ENCODE measurements at regions not wholly inside any gene's neighbourhood (a gene's known extent, or its start where the extent isn't known, plus 50 kb on each side); places are given as distances from the start of the nearest gene placed in this dataset.
"Not testable (repeated sequence)": the region's sequence is repeated elsewhere in the genome, so short reads cannot be mapped to it uniquely, and the experiment has no call there.

GRCh38 chr7:20083781-20084180 lies 133.4 kb downstream of the MACC1 start:
- Histone ChIP-seq H3K4me1 (ENCODE audit: control insufficient read depth in 1 of 2, extremely low read depth in 1 of 2, insufficient read depth in 2 of 2, low read length in 2 of 2) (no peaks in the 10 kb centered on the region), H3K27me3 (replicated peaks in 1 of 2; ENCODE audit: control insufficient read depth in 2 of 2, extremely low read depth in 1 of 2, insufficient read depth in 2 of 2, low read length in 1 of 2) (no peaks in the 10 kb centered on the region), H3K27ac (ENCODE audit: low read length) (no peak overlapping the region), H3K36me3 (ENCODE audit: control insufficient read depth in 2 of 2, extremely low read depth in 1 of 2, insufficient read depth in 1 of 2, low read length in 1 of 2) (no peaks in the 10 kb centered on the region), H3K9me3 (no peaks in the 10 kb centered on the region), H3K4me3 (ENCODE audit: control insufficient read depth in 1 of 2, extremely low read depth in 1 of 2, low read length in 1 of 2) (no peak overlapping the region)
- peaks cover 0 to 7% (median 0%) of the 10 kb centered on the region in 3 donors for H3K9me3 Mint-ChIP-seq
- no peaks in the 10 kb centered on the region for H3K4me1 Mint-ChIP-seq
- no peaks in the 10 kb centered on the region for H3K36me3 Mint-ChIP-seq
- 71% methylated on average over 1 of the region's 1 CpG for WGBS (ENCODE audit: insufficient coverage)
- H3K4me3 Mint-ChIP-seq: no peak overlapping the region
- no peaks in the 10 kb centered on the region for H3K27me3 Mint-ChIP-seq
- CTCF ChIA-PET: no interaction called here
- H3K27ac Mint-ChIP-seq: no peak overlapping the region
- DNase-seq: no peak
- POLR2A ChIA-PET: no interaction called here
- ATAC-seq (replicated peaks in 1 of 4): no peak

DNA sequence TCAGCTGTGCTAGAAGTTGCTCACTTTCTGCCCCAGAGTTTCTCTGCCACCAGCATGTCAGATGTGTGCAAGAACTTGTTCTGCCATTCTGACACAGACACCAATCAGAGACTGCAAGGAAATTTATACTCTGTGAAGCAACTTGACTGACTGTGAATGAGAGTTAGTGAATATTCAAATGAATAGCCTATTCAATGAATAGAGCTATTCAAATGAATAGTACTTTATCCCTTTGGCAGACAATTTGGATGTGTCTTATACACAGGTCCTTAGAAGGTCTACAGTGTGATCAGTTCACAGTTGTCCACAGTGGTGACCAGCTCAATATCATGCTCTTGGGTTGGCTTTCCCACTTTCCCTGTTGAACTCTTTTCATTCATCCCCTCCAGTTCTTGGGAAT lies 138.1 kb downstream of the MACC1 start:
- ChIA-PET POLR2A (no interaction called here), CTCF (interaction anchor here in 1 of 2 donors (0.5 kb wide), 1 partner anchor 23 kb away, joined by 3 read pairs; no protein-coding TSS in a partner anchor)
- Histone ChIP-seq H3K27ac (ENCODE audit: low read length) (no peak overlapping the region), H3K27me3 (replicated peaks in 1 of 2; ENCODE audit: control insufficient read depth in 2 of 2, extremely low read depth in 1 of 2, insufficient read depth in 2 of 2, low read length in 1 of 2) (no peaks in the 10 kb centered on the region), H3K36me3 (ENCODE audit: control insufficient read depth in 2 of 2, extremely low read depth in 1 of 2, insufficient read depth in 1 of 2, low read length in 1 of 2) (no peaks in the 10 kb centered on the region), H3K4me3 (ENCODE audit: control insufficient read depth in 1 of 2, extremely low read depth in 1 of 2, low read length in 1 of 2) (no peak overlapping the region), H3K9me3 (no peaks in the 10 kb centered on the region), H3K4me1 (ENCODE audit: control insufficient read depth in 1 of 2, extremely low read depth in 1 of 2, insufficient read depth in 2 of 2, low read length in 2 of 2) (no peaks in the 10 kb centered on the region)
- ATAC-seq (replicated peaks in 1 of 4) (no peak), DNase-seq (no peak)
- H3K4me1 Mint-ChIP-seq: no peaks in the 10 kb centered on the region
- no peaks in the 10 kb centered on the region for H3K36me3 Mint-ChIP-seq
- no peak overlapping the region for H3K27ac Mint-ChIP-seq
- peaks cover 0 to 4% (median 0%) of the 10 kb centered on the region in 3 donors for H3K9me3 Mint-ChIP-seq
- H3K4me3 Mint-ChIP-seq: no peak overlapping the region
- no peaks in the 10 kb centered on the region for H3K27me3 Mint-ChIP-seq

GRCh38 chr7:20076835-20077234 lies 140.3 kb downstream of the MACC1 start:
- no CpG with 5 or more reads among the region's 2 CpGs for WGBS (ENCODE audit: insufficient coverage)
- no peak overlapping the region for H3K4me3 Mint-ChIP-seq

DNA sequence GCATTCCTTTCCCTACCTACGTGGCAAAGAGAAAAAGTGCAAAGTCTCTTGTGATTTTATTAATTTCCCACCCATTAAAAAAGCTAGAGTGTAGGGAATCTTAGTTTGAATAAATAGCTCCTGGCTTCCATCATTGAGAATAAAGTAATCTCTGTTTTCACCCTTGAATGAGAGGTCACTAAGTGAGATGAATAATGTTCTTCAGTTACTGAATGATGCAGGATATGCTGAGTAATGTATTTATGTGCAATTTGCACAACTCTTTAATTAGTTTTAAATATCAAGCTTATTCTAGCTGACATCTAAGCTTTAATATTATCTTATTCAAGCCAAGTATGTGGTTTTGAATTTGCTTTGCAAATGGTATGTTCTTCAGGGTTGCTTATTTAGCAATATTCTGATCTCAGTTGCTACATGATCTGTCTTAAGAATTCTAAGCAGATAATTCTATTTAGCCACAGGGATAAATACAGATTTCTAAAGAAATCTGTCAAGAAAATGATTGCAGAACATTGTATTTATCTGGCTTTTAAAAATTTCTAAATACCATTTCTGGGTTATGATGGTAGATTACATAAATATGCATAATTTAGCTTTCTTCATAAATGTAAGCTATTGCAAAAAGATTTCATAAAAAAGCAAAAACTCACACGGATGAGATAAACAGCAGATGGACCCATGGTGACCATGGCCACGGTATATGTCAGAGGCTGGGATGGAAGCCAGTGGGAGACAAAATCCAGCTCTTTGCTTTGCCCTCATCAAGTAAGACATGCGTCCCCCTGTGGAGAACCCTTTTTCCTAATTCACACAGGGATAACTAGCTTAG lies 141.0 kb downstream of the MACC1 start:
- Histone ChIP-seq H3K27ac (ENCODE audit: low read length) (no peak overlapping the region), H3K9me3 (no peaks in the 10 kb centered on the region), H3K4me3 (ENCODE audit: control insufficient read depth in 1 of 2, extremely low read depth in 1 of 2, low read length in 1 of 2) (no peak overlapping the region), H3K27me3 (replicated peaks in 1 of 2; ENCODE audit: control insufficient read depth in 2 of 2, extremely low read depth in 1 of 2, insufficient read depth in 2 of 2, low read length in 1 of 2) (no peaks in the 10 kb centered on the region), H3K4me1 (ENCODE audit: control insufficient read depth in 1 of 2, extremely low read depth in 1 of 2, insufficient read depth in 2 of 2, low read length in 2 of 2) (no peaks in the 10 kb centered on the region), H3K36me3 (ENCODE audit: control insufficient read depth in 2 of 2, extremely low read depth in 1 of 2, insufficient read depth in 1 of 2, low read length in 1 of 2) (no peaks in the 10 kb centered on the region)
- no peak for DNase-seq
- no peak for ATAC-seq (replicated peaks in 1 of 4)
- Mint-ChIP-seq H3K36me3 (no peaks in the 10 kb centered on the region), H3K4me3 (no peak overlapping the region), H3K27ac (no peak overlapping the region), H3K4me1 (no peaks in the 10 kb centered on the region), H3K9me3 (peaks cover 0 to 5% (median 0%) of the 10 kb centered on the region in 3 donors), H3K27me3 (no peaks in the 10 kb centered on the region)
- POLR2A ChIA-PET: no interaction called here
- CTCF ChIA-PET: no interaction called here
- WGBS (ENCODE audit: insufficient coverage): 90% methylated on average over 2 of the region's 4 CpGs

More at GRCh38 chr7:20076835-20077234, 140.3 kb downstream of the MACC1 start:
- H3K9me3 Mint-ChIP-seq: peaks cover 0 to 5% (median 0%) of the 10 kb centered on the region in 3 donors
- H3K9me3 ChIP-seq: no peaks in the 10 kb centered on the region
- CTCF ChIA-PET: no interaction called here
- H3K36me3 Mint-ChIP-seq: no peaks in the 10 kb centered on the region
- POLR2A ChIA-PET: no interaction called here
- H3K27me3 ChIP-seq (replicated peaks in 1 of 2; ENCODE audit: control insufficient read depth in 2 of 2, extremely low read depth in 1 of 2, insufficient read depth in 2 of 2, low read length in 1 of 2): no peaks in the 10 kb centered on the region
- no peaks in the 10 kb centered on the region for H3K4me1 Mint-ChIP-seq
- H3K36me3 ChIP-seq (ENCODE audit: control insufficient read depth in 2 of 2, extremely low read depth in 1 of 2, insufficient read depth in 1 of 2, low read length in 1 of 2): no peaks in the 10 kb centered on the region
- H3K4me3 ChIP-seq (ENCODE audit: control insufficient read depth in 1 of 2, extremely low read depth in 1 of 2, low read length in 1 of 2): no peak overlapping the region
- DNase-seq (no peak), ATAC-seq (replicated peaks in 1 of 4) (no peak)
- H3K27me3 Mint-ChIP-seq: no peaks in the 10 kb centered on the region
- H3K27ac ChIP-seq (ENCODE audit: low read length): no peak overlapping the region
- H3K27ac Mint-ChIP-seq: no peak overlapping the region
- no peaks in the 10 kb centered on the region for H3K4me1 ChIP-seq (ENCODE audit: control insufficient read depth in 1 of 2, extremely low read depth in 1 of 2, insufficient read depth in 2 of 2, low read length in 2 of 2)

DNA sequence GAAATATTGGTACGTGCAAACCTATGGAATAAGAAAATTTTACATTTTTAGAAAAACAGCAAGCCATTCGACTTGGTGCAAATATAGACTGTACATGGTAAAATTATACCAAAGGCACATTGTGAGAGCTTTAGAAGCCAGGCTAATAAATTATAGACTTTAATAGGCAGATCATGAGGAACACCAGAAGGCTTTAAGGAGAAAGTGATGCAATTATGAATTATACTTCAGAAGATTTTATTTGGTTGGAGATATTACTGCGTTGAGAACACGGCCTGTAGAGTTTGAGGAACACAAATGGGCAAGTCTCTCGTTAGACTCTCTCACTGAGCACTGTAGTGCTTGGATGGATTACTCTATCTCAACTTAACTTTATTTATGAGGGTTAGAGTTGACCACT lies 141.7 kb downstream of the MACC1 start:
- no peaks in the 10 kb centered on the region for H3K9me3 ChIP-seq
- no peaks in the 10 kb centered on the region for H3K4me1 ChIP-seq (ENCODE audit: control insufficient read depth in 1 of 2, extremely low read depth in 1 of 2, insufficient read depth in 2 of 2, low read length in 2 of 2)
- Mint-ChIP-seq H3K36me3 (no peaks in the 10 kb centered on the region), H3K4me3 (no peak overlapping the region), H3K27me3 (no peaks in the 10 kb centered on the region), H3K27ac (no peak overlapping the region), H3K9me3 (peaks cover 0 to 5% (median 2%) of the 10 kb centered on the region in 3 donors), H3K4me1 (no peaks in the 10 kb centered on the region)
- CTCF ChIA-PET: no interaction called here
- no peak overlapping the region for H3K4me3 ChIP-seq (ENCODE audit: control insufficient read depth in 1 of 2, extremely low read depth in 1 of 2, low read length in 1 of 2)
- no peaks in the 10 kb centered on the region for H3K27me3 ChIP-seq (replicated peaks in 1 of 2; ENCODE audit: control insufficient read depth in 2 of 2, extremely low read depth in 1 of 2, insufficient read depth in 2 of 2, low read length in 1 of 2)
- no CpG with 5 or more reads among the region's 5 CpGs for WGBS (ENCODE audit: insufficient coverage)
- DNase-seq (no peak), ATAC-seq (replicated peaks in 1 of 4) (no peak)
- no peak overlapping the region for H3K27ac ChIP-seq (ENCODE audit: low read length)
- H3K36me3 ChIP-seq (ENCODE audit: control insufficient read depth in 2 of 2, extremely low read depth in 1 of 2, insufficient read depth in 1 of 2, low read length in 1 of 2): no peaks in the 10 kb centered on the region
- POLR2A ChIA-PET: no interaction called here

DNA sequence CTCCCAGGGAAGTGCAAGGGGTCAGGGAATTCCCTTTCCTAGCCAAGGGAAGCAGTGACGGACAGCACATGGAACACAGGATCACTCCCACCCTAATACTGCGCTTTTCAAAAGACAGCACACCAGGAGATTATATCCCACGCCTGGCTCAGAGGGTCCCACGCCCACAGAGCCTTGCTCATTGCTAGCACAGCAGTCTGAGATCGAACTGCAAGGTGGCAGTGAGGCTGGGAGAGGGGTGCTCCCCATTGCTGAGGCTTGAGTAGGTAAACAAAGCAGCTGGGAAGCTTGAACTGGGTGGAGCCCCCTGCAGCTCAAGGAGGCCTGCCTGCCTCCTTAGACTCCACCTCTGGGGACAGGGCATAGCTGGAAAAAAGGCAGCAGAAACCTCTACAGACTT lies 149.2 kb downstream of the MACC1 start:
- ATAC-seq (replicated peaks in 1 of 4); H3K4me1 ChIP-seq (ENCODE audit: control insufficient read depth in 1 of 2, extremely low read depth in 1 of 2, insufficient read depth in 2 of 2, low read length in 2 of 2); H3K36me3 Mint-ChIP-seq; CTCF ChIA-PET; H3K27me3 Mint-ChIP-seq; DNase-seq; H3K9me3 ChIP-seq; H3K27ac Mint-ChIP-seq; H3K27ac ChIP-seq (ENCODE audit: low read length); H3K36me3 ChIP-seq (ENCODE audit: control insufficient read depth in 2 of 2, extremely low read depth in 1 of 2, insufficient read depth in 1 of 2, low read length in 1 of 2); H3K4me3 ChIP-seq (ENCODE audit: control insufficient read depth in 1 of 2, extremely low read depth in 1 of 2, low read length in 1 of 2); POLR2A ChIA-PET; H3K27me3 ChIP-seq (replicated peaks in 1 of 2; ENCODE audit: control insufficient read depth in 2 of 2, extremely low read depth in 1 of 2, insufficient read depth in 2 of 2, low read length in 1 of 2); H3K4me3 Mint-ChIP-seq: not testable (repeated sequence)
- 40% methylated on average over 1 of the region's 5 CpGs for WGBS (ENCODE audit: insufficient coverage)
- peaks cover 2 to 11% (median 6%) of the 10 kb centered on the region in 3 donors for H3K4me1 Mint-ChIP-seq
- peaks cover 5 to 12% (median 12%) of the 10 kb centered on the region in 3 donors for H3K9me3 Mint-ChIP-seq

Measured in T-cell (primary cell).